GM18499 (cell line): ENCODE measurements at regions not wholly inside any gene's neighbourhood (a gene's known extent, or its start where the extent isn't known, plus 50 kb on each side); places are given as distances from the start of the nearest gene placed in this dataset.
A peak's percentile ranks its signal among the peaks of the same experiment; 100 is the strongest.
"Not testable (repeated sequence)": the region's sequence is repeated elsewhere in the genome, so short reads cannot be mapped to it uniquely, and the experiment has no call there.

ENCODE experiments used
- ATAC-seq: cut with Tn5 transposase; IDR thresholded peaks from one replicate; pipeline ENCODE4 v1.9.1; 2021; ENCODE audit warnings: moderate number of reproducible peaks; ENCODE audit not compliant: insufficient read depth, unreplicated experiment

- no peak for ATAC-seq
Observed at GRCh38 chr12:104906695-104907094, 51.4 kb downstream of the SLC41A2 start.

GRCh38 chr12:104905446-104905845 lies 52.6 kb downstream of the SLC41A2 start:
- not testable (repeated sequence) for ATAC-seq

- ATAC-seq = no peak
Observed at GRCh38 chr12:104903648-104904423, 54.3 kb downstream of the SLC41A2 start.

- ATAC-seq = no peak
Observed at GRCh38 chr12:104902125-104902524, 56.0 kb downstream of the SLC41A2 start.

- ATAC-seq = no peak
Observed at GRCh38 chr12:104896710-104897109, 61.4 kb downstream of the SLC41A2 start.

- no peak for ATAC-seq
Observed at GRCh38 chr12:104896146-104896545, 61.9 kb downstream of the SLC41A2 start.

GRCh38 chr12:104895415-104895814 lies 62.7 kb downstream of the SLC41A2 start:
- ATAC-seq = no peak

- peak; percentile 57 for ATAC-seq
Observed at GRCh38 chr12:104890476-104891096, 67.5 kb downstream of the SLC41A2 start.

GRCh38 chr12:104889735-104890134 lies 68.4 kb downstream of the SLC41A2 start:
- ATAC-seq = no peak

- ATAC-seq = no peak
Observed at GRCh38 chr12:104888892-104889291, 69.2 kb downstream of the SLC41A2 start.

- no peak for ATAC-seq
Observed at GRCh38 chr12:104888481-104888880, 69.6 kb downstream of the SLC41A2 start.

GRCh38 chr12:104887452-104887851 lies 70.6 kb downstream of the SLC41A2 start:
- no peak for ATAC-seq

GRCh38 chr12:104886418-104887401 lies 71.4 kb downstream of the SLC41A2 start:
- ATAC-seq = no peak

GRCh38 chr12:104878858-104879257 lies 79.2 kb downstream of the SLC41A2 start:
- ATAC-seq = not testable (repeated sequence)

GRCh38 chr12:104877103-104877705 lies 80.9 kb downstream of the SLC41A2 start:
- no peak for ATAC-seq

- no peak for ATAC-seq
Observed at GRCh38 chr12:104873374-104873773, 84.7 kb downstream of the SLC41A2 start.

- ATAC-seq = no peak
Observed at GRCh38 chr12:104870797-104871196, 87.3 kb downstream of the SLC41A2 start.

- no peak for ATAC-seq
Observed at GRCh38 chr12:104866291-104866690, 91.8 kb downstream of the SLC41A2 start.

- ATAC-seq = peak; percentile 53
Observed at GRCh38 chr12:104865080-104865479, 93.0 kb downstream of the SLC41A2 start.

GRCh38 chr12:104864668-104865067 lies 93.4 kb downstream of the SLC41A2 start:
- ATAC-seq = no peak
